Omental fat pad (tissue), 3 donors: ENCODE measurements at regions not wholly inside any gene's neighbourhood (a gene's known extent, or its start where the extent isn't known, plus 50 kb on each side); places are given as distances from the start of the nearest gene placed in this dataset.

Experiments used
- ATAC-seq: fragments of 150-250 bp; one replicate; pipeline ENCODE4 v1.9.1; 2016; ENCODE audit warnings: mild to moderate bottlenecking, moderate library complexity; ENCODE audit not compliant: low FRiP score
- DNase-seq: peaks from one replicate; pipeline ENCODE4 v3.0.0-alpha.2; 2019; ENCODE audit warnings: low spot score
- CTCF ChIP-seq, 3 donors: fragments of 450-650 bp; IDR thresholded peaks; one replicate each; pipeline ENCODE4 v1.5.1; 2016 to 2017; ENCODE audit warnings: antibody characterized with exemption in 3 of 3, mild to moderate bottlenecking in 3 of 3, moderate library complexity in 2 of 3

- TF ChIP-seq CTCF (IDR thresholded peaks at IDR 0.05), result no peak
- ATAC-seq (no peak), DNase-seq (no peak)
These were observed 79.9 kb upstream of the SATB1 start for GRCh38 chr3:18505056-18505455.

- no peak for ATAC-seq
These were observed 76.7 kb upstream of the SATB1 start for GRCh38 chr3:18501679-18502343.

GRCh38 chr3:18500322-18500721, 75.2 kb upstream of the SATB1 start:
- DNase-seq (no peak), ATAC-seq (no peak)
- no peak for TF ChIP-seq CTCF (IDR thresholded peaks at IDR 0.05)

More at GRCh38 chr3:18501679-18502343, 76.7 kb upstream of the SATB1 start:
- no peak for DNase-seq
- TF ChIP-seq CTCF (IDR thresholded peaks at IDR 0.05), result no peak

GRCh38 chr3:18499301-18499700, 74.2 kb upstream of the SATB1 start:
- TF ChIP-seq CTCF (IDR thresholded peaks at IDR 0.05), result no peak
- no peak for ATAC-seq
- DNase-seq, result no peak

- no peak for ATAC-seq
- no peak for DNase-seq
- no peak for TF ChIP-seq CTCF (IDR thresholded peaks at IDR 0.05)
These were observed 69.1 kb upstream of the SATB1 start for GRCh38 chr3:18494251-18494650.

GRCh38 chr3:18489939-18490338, 64.8 kb upstream of the SATB1 start:
- TF ChIP-seq CTCF (IDR thresholded peaks at IDR 0.05), result no peak
- no peak for DNase-seq
- ATAC-seq, result no peak

GRCh38 chr3:18483226-18483625, 58.1 kb upstream of the SATB1 start:
- ATAC-seq (no peak), DNase-seq (no peak)
- no peak for TF ChIP-seq CTCF (IDR thresholded peaks at IDR 0.05)
